Hepatocyte (in vitro differentiated cells): ENCODE measurements at regions not wholly inside any gene's neighbourhood (a gene's known extent, or its start where the extent isn't known, plus 50 kb on each side); places are given as distances from the start of the nearest gene placed in this dataset.
"Not testable (repeated sequence)": the region's sequence is repeated elsewhere in the genome, so short reads cannot be mapped to it uniquely, and the experiment has no call there.

ENCODE experiments used
- EZH2 ChIP-seq: fragments of 200-600 bp; sonication (generic); IDR thresholded peaks from 2 replicates; pipeline ENCODE4 v1.6.1; 2016; ENCODE audit warnings: antibody characterized with exemption, mild to moderate bottlenecking, borderline replicate concordance
- EZH2phosphoT487 ChIP-seq: fragments of 200-600 bp; sonication (generic); IDR thresholded peaks from one replicate; pipeline ENCODE4 v1.6.1; 2018; ENCODE audit warnings: antibody characterized with exemption, mild to moderate bottlenecking, low read depth, moderate library complexity; ENCODE audit not compliant: unreplicated experiment, severe bottlenecking
- TF ChIP-seq, protein P1 (sequence below): fragments of 200-600 bp; sonication (generic); IDR thresholded peaks from 2 replicates; pipeline ENCODE4 v1.5.1; 2016; ENCODE audit warnings: antibody characterized with exemption, mild to moderate bottlenecking; ENCODE audit not compliant: poor library complexity

DNA sequence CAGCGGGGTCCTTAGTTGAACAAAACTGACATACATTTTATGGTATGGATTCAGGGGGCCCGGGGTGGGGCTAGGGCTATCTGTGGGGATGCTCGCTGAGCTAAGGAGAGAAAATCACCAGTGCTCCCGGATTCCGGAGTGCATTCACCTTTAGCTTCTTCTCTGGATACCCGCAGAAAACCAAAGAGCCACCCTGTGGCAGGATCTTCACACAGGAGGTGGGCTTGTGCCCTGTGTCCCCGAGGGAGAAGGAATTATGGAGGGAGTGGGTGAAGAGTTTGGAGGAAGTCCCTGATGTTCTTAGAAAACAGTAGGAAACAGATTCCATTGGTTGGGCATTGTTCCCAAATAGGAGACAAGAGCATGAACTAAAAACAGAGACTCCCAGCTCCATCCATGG lies 385.2 kb upstream of the DEFB115 start:
- TF ChIP-seq, protein P1, sequence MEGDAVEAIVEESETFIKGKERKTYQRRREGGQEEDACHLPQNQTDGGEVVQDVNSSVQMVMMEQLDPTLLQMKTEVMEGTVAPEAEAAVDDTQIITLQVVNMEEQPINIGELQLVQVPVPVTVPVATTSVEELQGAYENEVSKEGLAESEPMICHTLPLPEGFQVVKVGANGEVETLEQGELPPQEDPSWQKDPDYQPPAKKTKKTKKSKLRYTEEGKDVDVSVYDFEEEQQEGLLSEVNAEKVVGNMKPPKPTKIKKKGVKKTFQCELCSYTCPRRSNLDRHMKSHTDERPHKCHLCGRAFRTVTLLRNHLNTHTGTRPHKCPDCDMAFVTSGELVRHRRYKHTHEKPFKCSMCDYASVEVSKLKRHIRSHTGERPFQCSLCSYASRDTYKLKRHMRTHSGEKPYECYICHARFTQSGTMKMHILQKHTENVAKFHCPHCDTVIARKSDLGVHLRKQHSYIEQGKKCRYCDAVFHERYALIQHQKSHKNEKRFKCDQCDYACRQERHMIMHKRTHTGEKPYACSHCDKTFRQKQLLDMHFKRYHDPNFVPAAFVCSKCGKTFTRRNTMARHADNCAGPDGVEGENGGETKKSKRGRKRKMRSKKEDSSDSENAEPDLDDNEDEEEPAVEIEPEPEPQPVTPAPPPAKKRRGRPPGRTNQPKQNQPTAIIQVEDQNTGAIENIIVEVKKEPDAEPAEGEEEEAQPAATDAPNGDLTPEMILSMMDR, result not testable (repeated sequence)
- not testable (repeated sequence) for TF ChIP-seq EZH2, EZH2phosphoT487
